ENCODE measurements at regions not wholly inside any gene's neighbourhood (a gene's known extent, or its start where the extent isn't known, plus 50 kb on each side); places are given as distances from the start of the nearest gene placed in this dataset.

- no peak for DNase-seq (ENCODE audit: low spot score)
Observed at GRCh38 chr15:94769089-94769488, 537.7 kb downstream of the MCTP2 start.

DNA sequence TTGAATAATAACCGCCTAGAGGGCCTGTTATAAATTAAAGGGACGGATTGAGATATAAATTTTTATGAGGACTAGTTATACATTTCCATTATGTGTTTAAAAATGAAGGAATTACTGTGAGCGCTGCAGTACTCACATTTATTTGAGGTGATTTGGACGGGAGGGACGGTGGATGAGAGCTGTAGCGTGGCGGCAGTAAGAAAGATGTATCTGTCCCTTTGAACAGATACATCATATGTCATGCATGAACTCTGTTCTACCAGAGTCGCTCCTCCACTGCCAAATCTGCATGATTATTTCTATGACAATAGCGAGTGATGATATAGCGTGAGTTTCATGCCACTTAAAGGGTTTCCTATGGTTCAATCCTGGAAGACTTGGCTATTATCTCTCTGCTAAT is 538.8 kb downstream of the MCTP2 start:
- DNase-seq (ENCODE audit: low spot score): no peak

- no peak for DNase-seq (ENCODE audit: low spot score)
Observed at GRCh38 chr15:94777037-94777436, 545.7 kb downstream of the MCTP2 start.

DNA sequence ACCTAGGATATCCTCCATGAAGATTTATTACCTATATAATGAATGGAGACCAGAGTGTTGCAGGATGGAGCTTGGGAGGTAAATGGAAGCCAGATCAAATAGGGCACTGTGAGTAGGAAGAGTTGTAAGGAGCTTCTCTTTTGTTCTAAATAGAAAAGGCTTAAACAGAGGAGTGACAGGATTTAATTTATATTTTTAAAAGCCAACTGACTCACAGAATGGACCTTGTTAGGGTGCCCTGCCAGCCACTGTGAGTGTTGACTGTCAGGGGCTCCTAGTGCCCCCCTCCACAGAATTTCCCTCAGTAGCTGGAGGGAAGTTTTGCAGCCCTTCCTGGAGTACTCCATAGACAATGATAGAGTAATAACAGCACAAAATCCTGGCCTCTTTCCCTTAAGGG is 547.5 kb downstream of the MCTP2 start:
- DNase-seq (ENCODE audit: low spot score): no peak

- DNase-seq (ENCODE audit: low spot score): no peak
Observed at GRCh38 chr15:94780166-94780565, 548.8 kb downstream of the MCTP2 start.

DNA sequence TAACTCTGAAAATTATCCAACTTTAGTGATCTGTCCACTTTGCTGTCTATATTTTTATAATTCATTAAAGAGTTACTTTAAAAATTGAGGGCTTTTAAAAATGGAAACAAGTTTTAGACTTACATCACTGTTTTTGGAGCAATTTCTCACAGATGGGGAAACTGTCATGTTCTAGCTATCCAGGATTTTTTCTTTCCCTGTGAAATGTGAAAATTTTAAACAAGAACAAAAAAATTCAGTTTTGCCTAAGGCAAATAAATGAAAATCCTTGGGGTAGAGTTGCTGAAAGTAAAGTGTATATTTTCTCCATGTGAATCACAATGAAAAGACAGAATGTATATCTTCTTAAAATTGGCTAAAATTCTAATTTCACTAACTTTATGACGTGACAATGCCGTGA is 553.7 kb downstream of the MCTP2 start:
- no peak for DNase-seq (ENCODE audit: low spot score)

- DNase-seq (ENCODE audit: low spot score): no peak
Observed at GRCh38 chr15:94791008-94791407, 559.6 kb downstream of the MCTP2 start.

GRCh38 chr15:94791510-94791909 is 560.1 kb downstream of the MCTP2 start:
- DNase-seq (ENCODE audit: low spot score): no peak

DNA sequence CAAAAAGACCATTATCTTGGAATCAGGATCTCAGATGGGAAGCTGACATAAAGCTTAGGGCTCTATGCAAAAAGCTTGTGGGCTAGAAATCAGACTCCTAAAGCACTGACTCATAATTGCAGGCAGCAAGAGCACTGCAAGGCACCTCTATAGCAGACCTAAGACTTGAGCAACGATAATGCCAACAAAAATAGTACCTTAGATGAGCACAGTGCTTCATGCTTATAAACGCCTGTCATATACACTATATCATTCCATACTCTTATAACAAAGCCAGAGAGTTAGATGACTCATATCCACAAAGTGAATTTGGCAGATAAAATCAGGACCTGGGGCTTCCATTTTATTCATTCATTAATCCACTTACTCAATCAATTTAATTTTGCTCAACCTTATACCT is 560.8 kb downstream of the MCTP2 start:
- DNase-seq (ENCODE audit: low spot score): no peak

- no peak for DNase-seq (ENCODE audit: low spot score)
Observed at GRCh38 chr15:94793207-94793606, 561.8 kb downstream of the MCTP2 start.

GRCh38 chr15:94793641-94794040 is 562.3 kb downstream of the MCTP2 start:
- DNase-seq (ENCODE audit: low spot score): no peak

DNA sequence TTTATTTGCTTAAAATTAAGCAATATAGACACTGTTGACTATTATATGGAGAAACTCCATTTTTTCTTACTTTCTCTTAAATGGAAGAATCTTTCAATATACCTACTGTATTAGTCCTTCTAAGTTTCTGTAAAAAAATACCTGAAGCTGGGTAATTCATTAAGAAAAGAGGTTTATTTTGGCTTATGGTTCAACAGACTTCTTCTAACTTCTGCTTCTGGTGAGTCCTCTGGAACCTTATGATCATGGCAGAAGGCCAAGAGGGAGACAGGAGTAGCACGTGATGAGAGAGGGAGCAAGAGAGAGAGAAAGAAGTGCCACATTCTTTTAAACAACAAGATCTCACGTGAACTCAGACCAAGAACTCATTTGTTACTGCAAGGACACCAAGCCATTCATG is 573.3 kb downstream of the MCTP2 start:
- no peak for DNase-seq (ENCODE audit: low spot score)

DNA sequence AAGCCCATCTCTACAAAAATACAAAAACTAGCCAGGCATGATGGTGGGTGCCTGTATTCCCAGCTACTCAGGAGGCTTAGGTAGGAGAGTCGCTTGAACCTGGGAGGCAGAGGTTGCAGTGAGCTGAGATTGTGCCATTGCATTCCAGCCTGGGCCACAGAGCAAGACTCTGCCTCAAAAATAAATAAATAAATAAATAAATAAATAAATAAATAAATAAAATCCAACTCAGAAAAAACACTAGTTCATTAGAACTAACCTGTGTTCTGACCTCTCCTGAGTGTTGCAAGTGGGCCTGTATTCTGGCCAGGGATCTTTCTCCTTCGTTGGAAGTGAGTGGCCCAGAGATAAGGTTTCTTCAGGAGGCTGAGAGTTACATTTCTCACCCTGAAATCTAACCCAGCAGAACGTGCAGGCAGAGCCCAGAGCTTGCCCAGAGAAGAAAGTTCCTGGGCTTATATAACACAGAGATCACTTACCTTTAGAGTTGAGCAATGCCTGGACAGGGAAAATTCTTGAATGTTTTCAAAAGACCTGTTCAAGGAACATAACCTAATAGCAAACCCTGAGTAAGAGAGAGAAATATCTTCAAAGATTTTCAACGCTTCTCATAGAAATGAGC is 583.9 kb downstream of the MCTP2 start:
- DNase-seq (ENCODE audit: low spot score): no peak

DNA sequence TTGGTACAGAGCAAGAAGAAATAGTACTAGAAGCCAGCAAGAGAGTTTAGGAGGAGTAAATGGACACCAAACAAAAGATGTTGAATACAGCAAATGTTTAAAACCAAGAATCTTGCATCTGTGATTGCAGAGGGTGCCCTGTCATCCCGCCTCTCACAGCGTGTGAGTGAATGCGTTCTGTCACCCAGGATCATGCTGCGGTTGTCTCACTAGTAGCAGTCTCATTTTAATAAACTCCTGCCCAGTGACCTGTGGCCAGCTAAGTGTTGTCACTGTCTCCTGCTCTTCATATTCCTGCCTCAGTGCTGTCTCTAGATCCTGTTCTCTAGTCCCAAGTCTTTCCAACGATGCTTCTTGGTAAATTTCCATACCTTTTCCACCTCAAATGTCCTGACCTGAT is 584.6 kb downstream of the MCTP2 start:
- no peak for DNase-seq (ENCODE audit: low spot score)

DNA sequence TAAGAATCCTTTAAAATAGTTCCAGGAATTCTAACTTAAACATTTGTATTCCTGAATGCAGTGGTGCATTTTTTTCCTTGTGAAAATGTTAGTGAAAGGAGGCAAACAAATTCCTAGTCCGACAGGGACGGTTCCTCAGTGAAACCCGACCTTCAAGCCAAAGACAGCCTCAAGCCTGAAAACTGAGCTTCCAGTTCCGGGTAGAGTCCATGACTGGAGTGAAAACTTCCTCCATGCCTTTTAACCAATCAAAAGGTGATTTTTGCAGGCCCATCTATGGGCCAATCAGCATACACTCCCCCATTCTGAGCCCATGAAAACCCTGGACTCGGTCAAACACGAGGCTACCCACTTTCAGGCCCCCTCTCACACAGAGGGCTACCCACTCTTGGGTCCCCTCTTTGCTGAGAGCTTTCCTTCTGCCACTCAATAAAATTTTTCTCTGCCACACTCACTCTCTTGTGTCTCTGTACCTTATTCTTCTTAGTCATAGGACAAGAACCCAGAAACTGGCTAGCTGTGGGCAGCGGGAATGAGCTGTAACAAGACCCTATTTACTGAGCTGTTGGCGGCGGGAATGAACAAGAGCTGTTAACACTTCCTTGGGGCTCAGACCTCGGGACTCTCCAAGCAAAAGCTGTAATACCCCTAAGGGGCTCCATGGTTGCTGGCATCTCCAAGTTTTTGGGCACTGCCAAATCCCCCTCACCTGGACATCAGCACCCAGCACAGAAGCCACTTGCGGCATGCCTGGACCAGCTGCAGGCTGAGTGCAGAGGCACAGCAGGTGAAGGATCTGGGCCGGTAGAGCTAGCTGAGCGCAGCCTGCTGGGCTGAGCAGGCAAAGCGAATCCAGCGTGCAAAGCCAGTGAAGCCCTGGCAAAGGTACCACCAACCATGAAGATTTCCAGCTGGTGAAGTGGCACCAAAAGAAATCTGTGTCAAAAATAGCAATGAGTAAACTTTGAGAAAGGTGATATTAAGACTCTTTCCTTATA is 598.8 kb downstream of the MCTP2 start:
- DNase-seq (ENCODE audit: low spot score): no peak

- no peak for DNase-seq (ENCODE audit: low spot score)
Observed at GRCh38 chr15:94834000-94834399, 602.6 kb downstream of the MCTP2 start.

DNA sequence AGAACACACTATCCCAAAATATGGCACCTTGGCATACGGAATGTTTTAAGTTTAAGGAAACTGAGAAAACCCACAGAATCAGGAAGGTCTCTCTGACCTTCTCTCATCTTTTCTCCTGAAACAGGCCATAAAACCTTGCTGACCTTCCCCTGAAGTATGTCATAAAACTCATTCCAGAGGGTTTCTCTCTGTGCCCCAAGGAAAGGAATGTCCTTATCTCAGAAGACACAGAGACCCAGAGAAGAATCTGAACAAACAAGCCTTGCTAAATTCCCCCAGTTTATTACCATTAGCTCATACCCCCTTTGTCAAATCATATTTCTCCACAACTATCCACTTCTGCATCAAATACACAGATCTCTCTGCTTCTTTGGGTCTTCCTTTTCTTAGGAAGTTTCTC is 603.1 kb downstream of the MCTP2 start:
- DNase-seq (ENCODE audit: low spot score): no peak

DNA sequence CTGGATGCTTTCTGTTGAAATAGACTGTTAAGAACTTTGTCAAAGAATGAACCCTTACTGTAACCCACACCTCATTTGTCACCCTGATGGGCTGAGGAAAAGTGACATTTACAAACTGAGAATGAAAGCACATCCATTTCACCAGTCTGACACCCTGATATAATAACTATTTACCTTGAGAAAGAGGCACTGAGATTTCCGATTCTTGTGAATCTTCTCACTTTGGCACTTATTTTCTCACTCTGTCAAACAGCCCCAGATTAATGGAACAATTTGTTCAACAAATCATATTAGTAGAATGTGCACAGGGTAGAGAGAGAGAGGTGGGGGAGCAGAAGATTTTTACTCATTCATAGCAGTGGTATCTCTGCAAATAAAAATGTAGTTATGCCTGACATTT is 606.9 kb downstream of the MCTP2 start:
- no peak for DNase-seq (ENCODE audit: low spot score)

DNA sequence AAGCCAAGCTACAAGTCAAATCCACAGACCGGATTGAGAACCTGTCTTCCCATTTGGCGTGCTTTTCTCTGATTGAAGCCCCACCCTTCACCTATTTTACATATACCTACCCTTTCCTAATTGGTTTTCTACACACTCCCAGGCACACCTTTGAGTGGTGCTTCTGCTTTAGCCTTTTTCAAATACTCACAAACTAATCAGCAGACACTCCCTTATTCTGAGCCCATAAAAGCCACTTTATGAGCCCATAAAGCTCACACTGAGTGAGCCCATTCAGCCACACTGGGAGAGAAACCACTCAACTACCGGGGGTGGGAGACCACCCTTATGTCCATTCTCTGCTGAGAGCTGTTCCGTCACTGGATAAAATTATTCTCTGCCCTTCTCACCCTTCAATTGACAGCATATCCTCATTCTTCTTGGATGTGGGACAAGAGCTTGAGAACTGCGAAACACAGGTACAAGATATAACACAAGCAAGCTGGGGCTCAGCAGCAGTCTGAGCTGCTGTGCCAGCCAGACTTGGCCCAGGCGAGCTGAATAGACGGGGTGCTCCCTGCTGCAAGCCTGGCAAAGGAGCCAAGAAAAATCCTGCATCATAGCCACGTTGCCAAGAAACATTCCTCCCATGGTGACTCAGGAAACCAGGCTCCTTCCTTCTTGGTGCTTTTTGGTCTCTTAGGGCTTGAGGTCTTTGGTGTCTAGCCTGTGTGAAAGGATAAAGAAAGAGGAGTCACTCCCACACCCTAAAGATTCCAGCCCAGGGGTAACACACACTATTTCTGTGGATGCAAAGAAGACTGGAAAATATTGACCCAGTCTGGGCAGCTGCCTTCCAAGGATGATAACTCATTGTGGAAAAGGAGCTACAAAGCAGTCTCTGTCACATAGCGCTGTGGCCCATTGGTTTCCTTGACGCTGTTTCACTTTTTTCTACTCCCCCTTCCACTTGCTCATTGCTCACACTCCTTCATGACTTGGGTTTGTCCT is 609.7 kb downstream of the MCTP2 start:
- no peak for DNase-seq (ENCODE audit: low spot score)

GRCh38 chr15:94843060-94843459 is 611.7 kb downstream of the MCTP2 start:
- DNase-seq (ENCODE audit: low spot score): no peak

DNA sequence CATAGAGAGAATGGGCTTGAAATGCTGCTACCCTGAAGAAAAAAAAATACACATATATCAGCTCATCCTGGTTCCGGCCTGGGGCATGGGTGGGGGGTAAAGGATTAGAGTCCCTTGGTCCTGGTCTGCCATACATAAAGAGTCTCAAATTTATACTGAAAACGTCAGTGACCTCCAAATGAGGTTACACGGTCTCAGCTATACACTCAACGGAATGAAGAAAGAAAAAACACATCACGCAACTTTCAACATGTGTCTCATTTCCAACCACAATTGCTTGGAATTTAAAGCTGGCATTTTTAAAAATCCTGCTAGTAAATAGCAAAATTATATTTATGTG is 612.8 kb downstream of the MCTP2 start:
- DNase-seq (ENCODE audit: low spot score): no peak

All from COLO829 (cell line).